Astrocyte (in vitro differentiated cells and primary cell): ENCODE measurements at regions not wholly inside any gene's neighbourhood (a gene's known extent, or its start where the extent isn't known, plus 50 kb on each side); places are given as distances from the start of the nearest gene placed in this dataset.

Experiments
- EZH2 ChIP-seq: IDR thresholded peaks from 2 replicates; pipeline ENCODE4 v1.6.1; 2012; ENCODE audit warnings: mild to moderate bottlenecking, low read length, inconsistent platforms; ENCODE audit not compliant: insufficient read depth
- TF ChIP-seq, protein P1 (sequence below): IDR thresholded peaks from 2 replicates; pipeline ENCODE4 v1.5.1; 2011; ENCODE audit warnings: low read depth, mild to moderate bottlenecking, inconsistent platforms, low read length, moderate library complexity; ENCODE audit not compliant: insufficient read depth

DNA sequence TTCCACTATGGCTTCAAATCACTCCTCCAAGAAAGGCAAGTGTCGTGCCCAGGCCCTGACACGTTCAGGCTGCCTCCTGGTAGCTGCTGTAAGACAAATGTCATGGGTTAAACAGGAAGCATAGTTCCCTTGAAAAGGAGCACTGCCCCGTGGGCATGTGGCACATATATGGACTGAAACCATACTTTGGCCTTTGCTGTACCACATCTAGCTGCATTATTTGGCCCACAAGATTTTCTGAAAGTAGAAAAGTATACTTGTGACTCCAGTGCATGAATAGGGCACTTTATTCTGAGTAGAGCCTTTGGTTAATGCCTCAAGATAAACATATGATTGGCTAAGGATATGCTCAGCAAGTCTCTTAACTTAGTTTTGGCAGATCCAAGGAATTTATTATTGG lies 218.7 kb upstream of the EGLN3 start:
- TF ChIP-seq EZH2: no peak
- TF ChIP-seq, protein P1, sequence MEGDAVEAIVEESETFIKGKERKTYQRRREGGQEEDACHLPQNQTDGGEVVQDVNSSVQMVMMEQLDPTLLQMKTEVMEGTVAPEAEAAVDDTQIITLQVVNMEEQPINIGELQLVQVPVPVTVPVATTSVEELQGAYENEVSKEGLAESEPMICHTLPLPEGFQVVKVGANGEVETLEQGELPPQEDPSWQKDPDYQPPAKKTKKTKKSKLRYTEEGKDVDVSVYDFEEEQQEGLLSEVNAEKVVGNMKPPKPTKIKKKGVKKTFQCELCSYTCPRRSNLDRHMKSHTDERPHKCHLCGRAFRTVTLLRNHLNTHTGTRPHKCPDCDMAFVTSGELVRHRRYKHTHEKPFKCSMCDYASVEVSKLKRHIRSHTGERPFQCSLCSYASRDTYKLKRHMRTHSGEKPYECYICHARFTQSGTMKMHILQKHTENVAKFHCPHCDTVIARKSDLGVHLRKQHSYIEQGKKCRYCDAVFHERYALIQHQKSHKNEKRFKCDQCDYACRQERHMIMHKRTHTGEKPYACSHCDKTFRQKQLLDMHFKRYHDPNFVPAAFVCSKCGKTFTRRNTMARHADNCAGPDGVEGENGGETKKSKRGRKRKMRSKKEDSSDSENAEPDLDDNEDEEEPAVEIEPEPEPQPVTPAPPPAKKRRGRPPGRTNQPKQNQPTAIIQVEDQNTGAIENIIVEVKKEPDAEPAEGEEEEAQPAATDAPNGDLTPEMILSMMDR: no peak
